Caco-2 (cell line): ENCODE measurements at regions not wholly inside any gene's neighbourhood (a gene's known extent, or its start where the extent isn't known, plus 50 kb on each side); places are given as distances from the start of the nearest gene placed in this dataset.

Experiments
- BruUV-seq: library from RNA; stranded (reverse); fragments of 400-500 nt; replicated peaks from 2 replicates; lab custom pipeline; 2021; lab: Mats Ljungman, UMichigan
- CTCF ChIA-PET: fragments of 300-600 bp; sonication (Branson Sonifier 250); formaldehyde crosslinking; loops from one replicate; lab custom pipeline; 2022; ENCODE audit warnings: antibody characterized with exemption; lab: Charles Lee
- POLR2A ChIA-PET: fragments of 300-600 bp; sonication (Branson Sonifier 250); formaldehyde crosslinking; loops from one replicate; lab custom pipeline; 2022; ENCODE audit warnings: antibody characterized with exemption; lab: Charles Lee
- DNase-seq, 2 experiments: peaks; one replicate each; pipeline versions ENCODE4 v3.0.0 to v3.0.0-alpha.2; 2020 to 2022
- H3K27me3 ChIP-seq: replicated peaks from 2 replicates; pipeline ENCODE4 v1.6.0; 2011; ENCODE audit warnings: low read length; ENCODE audit not compliant: control insufficient read depth, insufficient read depth
- H3K36me3 ChIP-seq: 2 replicates; pipeline ENCODE4 v1.5.1; 2011; ENCODE audit warnings: low read length; ENCODE audit not compliant: control insufficient read depth, insufficient read depth
- H3K4me1 ChIP-seq: fragments of 250-450 bp; sonication (Bioruptor Pico); 2 replicates; pipeline ENCODE4 v1.5.1; 2020; ENCODE audit warnings: mild to moderate bottlenecking
- H3K4me3 ChIP-seq: 2 replicates; pipeline ENCODE4 v1.5.1; 2011; ENCODE audit warnings: low read depth, mild to moderate bottlenecking, control low read depth, low read length
- H3K9me3 ChIP-seq: fragments of 250-450 bp; sonication (Bioruptor Pico); 2 replicates; pipeline ENCODE4 v1.5.1; 2020; ENCODE audit warnings: mild to moderate bottlenecking, moderate library complexity
- H3K27ac Mint-ChIP-seq: one replicate; pipeline ENCODE4 v1.8.0; 2022; ENCODE audit warnings: mixed read lengths; ENCODE audit not compliant: unreplicated experiment
- H3K27me3 Mint-ChIP-seq: one replicate; pipeline ENCODE4 v1.8.0; 2022; ENCODE audit warnings: mixed read lengths; ENCODE audit not compliant: insufficient read depth, unreplicated experiment
- H3K36me3 Mint-ChIP-seq: one replicate; pipeline ENCODE4 v1.8.0; 2022; ENCODE audit warnings: mild to moderate bottlenecking, mixed read lengths; ENCODE audit not compliant: insufficient read depth, unreplicated experiment
- H3K4me1 Mint-ChIP-seq: one replicate; pipeline ENCODE4 v1.8.0; 2022; ENCODE audit warnings: low read depth, mixed read lengths; ENCODE audit not compliant: unreplicated experiment
- H3K4me3 Mint-ChIP-seq: one replicate; pipeline ENCODE4 v1.8.0; 2022; ENCODE audit warnings: mild to moderate bottlenecking, moderate library complexity, mixed read lengths; ENCODE audit not compliant: unreplicated experiment
- H3K9me3 Mint-ChIP-seq: one replicate; pipeline ENCODE4 v1.8.0; 2022; ENCODE audit warnings: mixed read lengths; ENCODE audit not compliant: unreplicated experiment
- CTCF ChIP-seq, 2 experiments: fragments of 200-600 bp in 1 of 2; IDR thresholded peaks; 1 replicate in 1 of 2; 2 replicates in 1 of 2; pipeline versions ENCODE4 v1.5.1 to v1.8.0; 2011 to 2022; ENCODE audit warnings: antibody characterized with exemption in 1 of 2, control low read depth in 1 of 2, inconsistent platforms in 1 of 2, low read depth in 1 of 2, low read length in 1 of 2, mild to moderate bottlenecking in 1 of 2, moderate library complexity in 1 of 2; ENCODE audit not compliant: insufficient read depth in 1 of 2, severe bottlenecking in 1 of 2, unreplicated experiment in 1 of 2
- intact Hi-C: fragments of 100-400 bp; cut with micrococcal nuclease; formaldehyde crosslinking; loops from one replicate; pipeline ENCODE4 v1.10.0; 2022; ENCODE audit not compliant: unreplicated experiment

- no TSS peak for BruUV-seq
- Histone ChIP-seq H3K4me3 (no peak overlapping the region), H3K36me3 (no peaks in the 10 kb centered on the region), H3K4me1 (no peaks in the 10 kb centered on the region), H3K27me3 (no peaks in the 10 kb centered on the region), H3K9me3 (no peaks in the 10 kb centered on the region)
- peaks cover 3% of the 10 kb centered on the region for H3K27me3 Mint-ChIP-seq
- no peak for DNase-seq
- H3K4me1 Mint-ChIP-seq = peaks cover 5% of the 10 kb centered on the region
- no peak overlapping the region for H3K27ac Mint-ChIP-seq
- no peak overlapping the region for H3K4me3 Mint-ChIP-seq
- no peak for TF ChIP-seq CTCF (IDR thresholded peaks at IDR 0.05; ENCODE audit: insufficient read depth in 1 of 2, low read depth in 1 of 2, low read length in 1 of 2, severe bottlenecking in 1 of 2, unreplicated experiment in 1 of 2)
- H3K36me3 Mint-ChIP-seq = no peaks in the 10 kb centered on the region
- ChIA-PET CTCF (no interaction called here), POLR2A (interaction anchor here (0.5 kb wide), 1 partner anchor 32 kb away, joined by 3 read pairs; no protein-coding TSS in a partner anchor)
- no peaks in the 10 kb centered on the region for H3K9me3 Mint-ChIP-seq
- intact Hi-C loops = no loop called here
These were observed 54.0 kb upstream of the STMND1 start for GRCh38 chr6:17047889-17048288.

- H3K4me3 ChIP-seq = no peak overlapping the region
- ChIA-PET POLR2A (no interaction called here), CTCF (no interaction called here)
- Mint-ChIP-seq H3K9me3 (no peaks in the 10 kb centered on the region), H3K4me1 (peaks cover 6% of the 10 kb centered on the region), H3K27me3 (peaks cover 3% of the 10 kb centered on the region), H3K36me3 (no peaks in the 10 kb centered on the region), H3K27ac (no peak overlapping the region), H3K4me3 (no peak overlapping the region)
- DNase-seq = no peak
- intact Hi-C loops = no loop called here
- no peak for TF ChIP-seq CTCF (IDR thresholded peaks at IDR 0.05; ENCODE audit: insufficient read depth in 1 of 2, low read depth in 1 of 2, low read length in 1 of 2, severe bottlenecking in 1 of 2, unreplicated experiment in 1 of 2)
- no peaks in the 10 kb centered on the region for H3K27me3 ChIP-seq
- BruUV-seq = no TSS peak
- no peaks in the 10 kb centered on the region for H3K36me3 ChIP-seq
- H3K4me1 ChIP-seq = no peaks in the 10 kb centered on the region
- H3K9me3 ChIP-seq = no peaks in the 10 kb centered on the region
These were observed 56.1 kb upstream of the STMND1 start for GRCh38 chr6:17045581-17046322.

- POLR2A ChIA-PET = no interaction called here
- no peak overlapping the region for H3K27ac Mint-ChIP-seq
- no peak for DNase-seq
These were observed 58.7 kb upstream of the STMND1 start for GRCh38 chr6:17043148-17043522.

More at GRCh38 chr6:17043148-17043522, 58.7 kb upstream of the STMND1 start:
- 0 out of 2 replicates have a peak, but pooled peaks cover 6% of the 10 kb centered on the region for H3K9me3 ChIP-seq
- H3K4me3 Mint-ChIP-seq = no peak overlapping the region
- peaks cover 5% of the 10 kb centered on the region for H3K27me3 Mint-ChIP-seq
- CTCF ChIA-PET = no interaction called here
- H3K36me3 ChIP-seq = no peaks in the 10 kb centered on the region
- no peaks in the 10 kb centered on the region for H3K9me3 Mint-ChIP-seq
- intact Hi-C loops = no loop called here
- no peaks in the 10 kb centered on the region for H3K36me3 Mint-ChIP-seq
- TF ChIP-seq CTCF (IDR thresholded peaks at IDR 0.05; ENCODE audit: insufficient read depth in 1 of 2, low read depth in 1 of 2, low read length in 1 of 2, severe bottlenecking in 1 of 2, unreplicated experiment in 1 of 2) = no peak
- BruUV-seq = no TSS peak
- H3K27me3 ChIP-seq = no peaks in the 10 kb centered on the region
- no peak overlapping the region for H3K4me3 ChIP-seq
- no peaks in the 10 kb centered on the region for H3K4me1 ChIP-seq
- peaks cover 6% of the 10 kb centered on the region for H3K4me1 Mint-ChIP-seq
